H1 (cell line): ENCODE measurements at regions not wholly inside any gene's neighbourhood (a gene's known extent, or its start where the extent isn't known, plus 50 kb on each side); places are given as distances from the start of the nearest gene placed in this dataset.

Experiments used
- CEBPB ChIP-seq: IDR thresholded peaks from 2 replicates; pipeline ENCODE4 v1.6.1; 2012; ENCODE audit warnings: low read depth, low read length
- CTCF ChIP-seq, 3 experiments: IDR thresholded peaks; 1 replicate in 2 of 3; 2 replicates in 1 of 3; pipeline versions ENCODE4 v1.5.1 to v1.6.1; 2011; ENCODE audit warnings: low read length in 3 of 3, mild to moderate bottlenecking in 3 of 3, inconsistent platforms in 2 of 3, low read depth in 1 of 3, moderate library complexity in 1 of 3; ENCODE audit not compliant: insufficient read depth in 1 of 3; ENCODE audit errors: control extremely low read depth in 1 of 3
- EZH2 ChIP-seq: fragments of 200-600 bp; sonication (generic); IDR thresholded peaks from 2 replicates; pipeline ENCODE4 v1.7.1; 2012; ENCODE audit warnings: low read depth, mild to moderate bottlenecking, moderate library complexity, low read length, inconsistent platforms; ENCODE audit not compliant: severe bottlenecking
- HDAC2 ChIP-seq, 2 experiments: fragments of 300-600 bp in 1 of 2; sonication (generic) in 1 of 2; IDR thresholded peaks; 2 replicates each; pipeline ENCODE4 v1.6.1; 2011 to 2012; ENCODE audit warnings: low read depth in 2 of 2, low read length in 2 of 2, mild to moderate bottlenecking in 2 of 2, moderate library complexity in 2 of 2, borderline replicate concordance in 1 of 2, inconsistent platforms in 1 of 2
- POLR2A ChIP-seq, 2 experiments: IDR thresholded peaks; 1 replicate in 1 of 2; 2 replicates in 1 of 2; pipeline ENCODE4 v1.6.1; 2011; ENCODE audit warnings: low read depth in 2 of 2, low read length in 2 of 2, mild to moderate bottlenecking in 2 of 2; ENCODE audit errors: control extremely low read depth in 1 of 2
- SP2 ChIP-seq: IDR thresholded peaks from 2 replicates; pipeline ENCODE4 v1.6.1; 2012; ENCODE audit warnings: mild to moderate bottlenecking, low read length, inconsistent platforms
- TAF1 ChIP-seq: IDR thresholded peaks from 2 replicates; pipeline ENCODE4 v1.6.1; 2011; ENCODE audit warnings: mild to moderate bottlenecking, low read depth, low read length

GRCh38 chr18:14941792-14942191 is 193.8 kb downstream of the ANKRD30B start:
- TF ChIP-seq POLR2A (IDR thresholded peaks at IDR 0.05; ENCODE audit: control extremely low read depth in 1 of 2, low read depth in 2 of 2, low read length in 2 of 2): no peak
- TF ChIP-seq TAF1: no peak
- no peak for TF ChIP-seq EZH2
- TF ChIP-seq HDAC2 (IDR thresholded peaks at IDR 0.05; ENCODE audit: borderline replicate concordance in 1 of 2, low read depth in 2 of 2, low read length in 2 of 2): no peak
- TF ChIP-seq SP2: no peak
- TF ChIP-seq CTCF (IDR thresholded peaks at IDR 0.05; ENCODE audit: control extremely low read depth in 1 of 3, insufficient read depth in 1 of 3, low read depth in 1 of 3, low read length in 3 of 3): no peak
- no peak for TF ChIP-seq CEBPB
